ENCODE measurements at regions not wholly inside any gene's neighbourhood (a gene's known extent, or its start where the extent isn't known, plus 50 kb on each side); places are given as distances from the start of the nearest gene placed in this dataset.
A peak's percentile ranks its signal among the peaks of the same experiment; 100 is the strongest.

DNA sequence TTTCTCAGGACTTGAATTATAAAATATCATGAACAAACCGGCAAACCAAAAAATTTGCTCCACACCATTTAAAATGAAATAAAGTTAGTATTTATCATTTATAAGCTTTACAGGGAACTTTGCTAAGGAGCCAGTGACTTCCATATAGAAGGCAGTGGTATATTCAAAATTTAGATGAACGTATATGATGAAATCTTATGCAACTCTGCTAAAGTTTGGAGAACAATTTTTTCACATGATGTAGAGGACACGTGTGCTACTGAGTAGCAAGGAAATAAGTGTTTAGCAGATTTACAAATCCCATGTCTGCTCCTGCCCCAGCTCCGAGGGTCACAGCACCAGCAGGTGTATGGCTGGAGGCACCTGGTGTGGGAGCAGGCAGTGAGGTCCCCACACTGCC is 70.8 kb upstream of the IFNG-AS1 start:
- CTCF ChIA-PET: interaction anchor here (0.6 kb wide), 1 partner anchor 580 kb away, joined by 4 read pairs; no protein-coding TSS in a partner anchor
- DNase-seq (ENCODE audit: low spot score): no peak
- H3K27ac ChIP-seq: no peak overlapping the region
- POLR2A ChIA-PET (ENCODE audit: low non-redundant PET): no interaction called here
- TF ChIP-seq, protein P1, sequence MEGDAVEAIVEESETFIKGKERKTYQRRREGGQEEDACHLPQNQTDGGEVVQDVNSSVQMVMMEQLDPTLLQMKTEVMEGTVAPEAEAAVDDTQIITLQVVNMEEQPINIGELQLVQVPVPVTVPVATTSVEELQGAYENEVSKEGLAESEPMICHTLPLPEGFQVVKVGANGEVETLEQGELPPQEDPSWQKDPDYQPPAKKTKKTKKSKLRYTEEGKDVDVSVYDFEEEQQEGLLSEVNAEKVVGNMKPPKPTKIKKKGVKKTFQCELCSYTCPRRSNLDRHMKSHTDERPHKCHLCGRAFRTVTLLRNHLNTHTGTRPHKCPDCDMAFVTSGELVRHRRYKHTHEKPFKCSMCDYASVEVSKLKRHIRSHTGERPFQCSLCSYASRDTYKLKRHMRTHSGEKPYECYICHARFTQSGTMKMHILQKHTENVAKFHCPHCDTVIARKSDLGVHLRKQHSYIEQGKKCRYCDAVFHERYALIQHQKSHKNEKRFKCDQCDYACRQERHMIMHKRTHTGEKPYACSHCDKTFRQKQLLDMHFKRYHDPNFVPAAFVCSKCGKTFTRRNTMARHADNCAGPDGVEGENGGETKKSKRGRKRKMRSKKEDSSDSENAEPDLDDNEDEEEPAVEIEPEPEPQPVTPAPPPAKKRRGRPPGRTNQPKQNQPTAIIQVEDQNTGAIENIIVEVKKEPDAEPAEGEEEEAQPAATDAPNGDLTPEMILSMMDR (conservative IDR thresholded peaks at IDR 0.05; ENCODE audit: low read depth): no peak

DNA sequence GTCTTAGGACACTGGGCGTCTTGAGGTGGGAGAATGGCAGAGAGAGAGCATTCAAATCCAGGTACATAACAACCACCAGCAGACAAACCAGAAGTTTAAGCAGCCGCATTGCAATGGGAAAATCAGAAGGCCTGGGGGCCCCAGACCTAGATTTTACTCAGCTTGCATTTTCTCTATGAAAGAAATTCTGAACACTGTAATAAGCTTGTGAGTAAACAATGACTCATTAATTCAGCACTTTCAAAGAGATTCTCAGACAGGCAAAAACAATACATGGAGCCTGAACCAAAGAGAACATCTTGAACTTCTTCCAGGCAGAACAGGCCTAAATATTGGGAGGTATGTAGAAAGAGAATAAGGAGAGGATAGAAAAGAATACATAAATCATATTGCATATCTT is 69.8 kb upstream of the IFNG-AS1 start:
- TF ChIP-seq, protein P1 (conservative IDR thresholded peaks at IDR 0.05; ENCODE audit: low read depth): no peak
- no peak overlapping the region for H3K27ac ChIP-seq
- peak; percentile 67 for DNase-seq (ENCODE audit: low spot score)
- CTCF ChIA-PET: interaction anchor here (0.6 kb wide), 2 partner anchors 12 to 279 kb away, joined by 3 to 4 read pairs; no protein-coding TSS in a partner anchor
- POLR2A ChIA-PET (ENCODE audit: low non-redundant PET): no interaction called here

DNA sequence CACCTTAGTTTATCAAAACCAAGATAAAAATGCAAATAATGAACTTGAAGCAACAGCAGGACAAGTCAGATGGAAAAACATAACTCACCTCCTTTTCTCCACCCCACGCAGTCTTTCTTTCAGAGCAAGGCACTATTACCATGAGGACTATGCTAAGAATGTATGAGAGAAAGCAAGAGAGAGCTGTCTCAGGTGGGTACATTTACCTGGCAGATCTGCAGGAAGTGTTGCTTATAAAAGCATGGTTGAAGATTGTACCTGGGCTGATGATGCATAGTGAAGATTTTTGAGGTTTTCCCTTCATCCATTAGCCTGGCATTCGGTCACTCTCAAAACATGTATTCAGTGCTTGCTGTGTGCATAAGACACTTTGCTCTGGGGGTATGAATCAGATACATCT is 68.8 kb upstream of the IFNG-AS1 start:
- TF ChIP-seq, protein P1 (conservative IDR thresholded peaks at IDR 0.05; ENCODE audit: low read depth): no peak
- ChIA-PET POLR2A (ENCODE audit: low non-redundant PET) (no interaction called here), CTCF (interaction anchor here (0.6 kb wide), 1 partner anchor 421 kb away, joined by 3 read pairs; no protein-coding TSS in a partner anchor)
- H3K27ac ChIP-seq: no peak overlapping the region
- DNase-seq (ENCODE audit: low spot score): peak; percentile 62

DNA sequence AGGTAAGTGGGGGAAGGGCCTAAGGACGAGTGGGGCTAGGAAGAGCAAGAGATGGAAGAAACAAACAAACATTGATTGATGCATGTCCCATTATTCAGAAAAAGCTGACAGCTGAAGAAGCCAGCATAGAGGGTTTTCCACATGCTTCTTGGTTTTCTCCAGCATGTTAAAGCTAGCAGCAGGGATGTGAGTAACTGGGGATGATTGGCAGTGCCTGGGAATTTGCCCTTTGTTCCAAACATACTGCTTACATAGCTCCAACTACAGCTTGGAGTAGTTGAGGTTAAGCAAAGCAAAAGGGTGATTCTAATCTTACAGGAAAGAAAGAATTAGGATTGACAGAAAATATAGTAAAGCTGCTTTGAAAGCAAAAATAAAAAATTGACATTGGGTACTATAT is 68.0 kb upstream of the IFNG-AS1 start:
- POLR2A ChIA-PET (ENCODE audit: low non-redundant PET): no interaction called here

DNA sequence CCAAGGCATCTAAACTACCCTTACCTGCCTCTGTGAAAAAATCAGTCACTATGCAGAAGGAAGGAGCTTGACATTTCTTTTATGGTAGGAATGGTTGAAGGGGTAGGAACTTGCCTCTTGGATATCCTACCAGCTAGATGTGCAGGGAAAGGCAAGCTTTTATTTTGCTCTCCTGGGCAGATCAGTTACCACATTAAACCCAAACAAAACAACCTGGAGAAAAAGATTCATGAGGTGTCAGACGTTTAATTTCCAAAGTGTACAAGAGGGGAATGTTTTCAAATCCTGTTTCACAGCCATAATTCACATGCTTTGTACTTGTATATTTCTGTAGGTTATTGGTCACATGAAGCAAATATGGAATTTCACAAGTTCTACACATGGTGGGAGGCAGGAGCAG is 67.0 kb upstream of the IFNG-AS1 start:
- TF ChIP-seq, protein P1 (conservative IDR thresholded peaks at IDR 0.05; ENCODE audit: low read depth): no peak
- POLR2A ChIA-PET (ENCODE audit: low non-redundant PET): no interaction called here
- CTCF ChIA-PET: no interaction called here
- DNase-seq (ENCODE audit: low spot score): no peak
- H3K27ac ChIP-seq: no peak overlapping the region

More for the DNA sequence above, 68.0 kb upstream of the IFNG-AS1 start:
- H3K27ac ChIP-seq: no peak overlapping the region
- DNase-seq (ENCODE audit: low spot score): peak; percentile 47
- TF ChIP-seq, protein P1 (conservative IDR thresholded peaks at IDR 0.05; ENCODE audit: low read depth): no peak
- CTCF ChIA-PET: interaction anchor here (0.7 to 0.9 kb wide), 2 partner anchors 20 to 911 kb away, joined by 3 read pairs; no protein-coding TSS in a partner anchor

DNA sequence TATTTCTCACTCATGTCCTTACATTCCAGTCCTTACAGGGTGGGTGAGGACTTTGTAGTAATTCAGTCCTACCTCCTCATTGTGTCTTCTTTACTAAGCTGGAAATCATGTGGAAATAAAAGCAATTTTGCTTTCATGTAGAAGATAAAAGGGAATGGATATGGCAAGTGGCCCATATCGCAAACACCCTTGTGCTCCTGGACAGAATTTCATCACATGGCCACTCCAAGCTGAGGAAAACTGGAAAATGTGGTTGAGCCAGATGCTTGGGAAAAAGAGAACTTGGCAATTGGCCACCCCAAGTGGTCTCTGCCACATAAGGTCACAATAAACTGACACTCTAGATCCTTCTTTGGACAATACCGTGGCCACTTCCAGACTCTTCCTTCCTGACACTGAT is 64.2 kb upstream of the IFNG-AS1 start:
- POLR2A ChIA-PET (ENCODE audit: low non-redundant PET): no interaction called here
- TF ChIP-seq, protein P1 (conservative IDR thresholded peaks at IDR 0.05; ENCODE audit: low read depth): no peak
- H3K27ac ChIP-seq: no peak overlapping the region
- CTCF ChIA-PET: no interaction called here
- DNase-seq (ENCODE audit: low spot score): no peak
